ENCODE measurements at regions not wholly inside any gene's neighbourhood (a gene's known extent, or its start where the extent isn't known, plus 50 kb on each side); places are given as distances from the start of the nearest gene placed in this dataset.
"Not testable (repeated sequence)": the region's sequence is repeated elsewhere in the genome, so short reads cannot be mapped to it uniquely, and the experiment has no call there.

GRCh38 chr20:30811885-30812671 lies 445.4 kb upstream of the DEFB115 start:
- Histone ChIP-seq H4K91ac (ENCODE audit: low read depth, low read length, poor library complexity) (no peak overlapping the region), H3K9me3 (replicated peaks in 1 of 2; ENCODE audit: control insufficient read depth in 2 of 2, insufficient read depth in 1 of 2, low read depth in 1 of 2, low read length in 2 of 2) (peaks cover 0 to 20% of the 10 kb centered on the region in 2 donors), H2BK15ac (ENCODE audit: low read length) (no peak overlapping the region), H2BK120ac (ENCODE audit: low read depth, low read length) (no peak overlapping the region), H3K18ac (ENCODE audit: low read length) (no peak overlapping the region), H3K4ac (ENCODE audit: low read length) (no peak overlapping the region), H3K79me1 (ENCODE audit: low read depth, low read length) (no peaks in the 10 kb centered on the region), H3K14ac (ENCODE audit: low read length) (peak overlapping the region; percentile 47), H2BK5ac (ENCODE audit: low read length) (no peak overlapping the region), H3K4me3 (ENCODE audit: low read length in 2 of 2) (peak overlapping the region in 1 of 2 donors; percentile 61), H3K27ac (replicated peaks; ENCODE audit: low read length) (no peak overlapping the region), H3K4me1 (ENCODE audit: control insufficient read depth in 2 of 2, insufficient read depth in 1 of 2, low read depth in 1 of 2, low read length in 2 of 2) (peaks cover 0 to 3% of the 10 kb centered on the region in 2 donors), H3K9ac (ENCODE audit: low read depth, low read length, poor library complexity) (peak overlapping the region; percentile 24), H3K36me3 (replicated peaks in 1 of 2; ENCODE audit: control insufficient read depth in 2 of 2, insufficient read depth in 2 of 2, low read length in 2 of 2) (peaks cover 0 to 1% of the 10 kb centered on the region in 2 donors), H2BK12ac (ENCODE audit: low read length) (no peak overlapping the region), H2AFZ (ENCODE audit: low read length) (peak overlapping the region; percentile 61), H3K27me3 (ENCODE audit: control insufficient read depth in 3 of 3, insufficient read depth in 3 of 3, low read depth in 1 of 3, low read length in 3 of 3) (peaks cover 0 to 7% (median 3%) of the 10 kb centered on the region in 3 experiments), H3K23ac (ENCODE audit: low read depth, low read length, poor library complexity) (no peak overlapping the region), H2AK5ac (ENCODE audit: low read depth, low read length) (no peak overlapping the region), H4K8ac (ENCODE audit: low read depth, low read length) (no peak overlapping the region), H3K4me2 (ENCODE audit: insufficient read depth, low read length, poor library complexity, severe bottlenecking) (no peak overlapping the region)
- peak; percentile 20 for DNase-seq (ENCODE audit: low spot score)
- WGBS, 2 donors (ENCODE audit: extremely low coverage in 2 of 2, insufficient read length in 2 of 2, insufficient replicate concordance in 1 of 2): no CpG with 5 or more reads among the region's 34 CpGs

GRCh38 chr20:30812739-30813411 lies 444.6 kb upstream of the DEFB115 start:
- H3K9ac ChIP-seq (ENCODE audit: low read depth, low read length, poor library complexity): no peak overlapping the region
- no peak overlapping the region for H2BK12ac ChIP-seq (ENCODE audit: low read length)
- H2AK5ac ChIP-seq (ENCODE audit: low read depth, low read length): no peak overlapping the region
- no peaks in the 10 kb centered on the region for H3K79me1 ChIP-seq (ENCODE audit: low read depth, low read length)
- H3K27me3 ChIP-seq (ENCODE audit: control insufficient read depth in 3 of 3, insufficient read depth in 3 of 3, low read depth in 1 of 3, low read length in 3 of 3): peaks cover 0 to 7% (median 3%) of the 10 kb centered on the region in 3 experiments
- H2BK5ac ChIP-seq (ENCODE audit: low read length): no peak overlapping the region
- no peak overlapping the region for H3K4me2 ChIP-seq (ENCODE audit: insufficient read depth, low read length, poor library complexity, severe bottlenecking)
- no peak for DNase-seq (ENCODE audit: low spot score)
- H3K18ac ChIP-seq (ENCODE audit: low read length): no peak overlapping the region
- peaks cover 0 to 3% of the 10 kb centered on the region in 2 donors for H3K4me1 ChIP-seq (ENCODE audit: control insufficient read depth in 2 of 2, insufficient read depth in 1 of 2, low read depth in 1 of 2, low read length in 2 of 2)
- peaks cover 0 to 20% of the 10 kb centered on the region in 2 donors for H3K9me3 ChIP-seq (replicated peaks in 1 of 2; ENCODE audit: control insufficient read depth in 2 of 2, insufficient read depth in 1 of 2, low read depth in 1 of 2, low read length in 2 of 2)
- peaks cover 0 to 1% of the 10 kb centered on the region in 2 donors for H3K36me3 ChIP-seq (replicated peaks in 1 of 2; ENCODE audit: control insufficient read depth in 2 of 2, insufficient read depth in 2 of 2, low read length in 2 of 2)
- no CpG with 5 or more reads among the region's 27 CpGs for WGBS, 2 donors (ENCODE audit: extremely low coverage in 2 of 2, insufficient read length in 2 of 2, insufficient replicate concordance in 1 of 2)
- H3K14ac ChIP-seq (ENCODE audit: low read length): no peak overlapping the region
- no peak overlapping the region for H3K4me3 ChIP-seq (ENCODE audit: low read length in 2 of 2)
- no peak overlapping the region for H4K8ac ChIP-seq (ENCODE audit: low read depth, low read length)
- H3K27ac ChIP-seq (replicated peaks; ENCODE audit: low read length): no peak overlapping the region
- H3K4ac ChIP-seq (ENCODE audit: low read length): no peak overlapping the region
- H2BK15ac ChIP-seq (ENCODE audit: low read length): no peak overlapping the region
- no peak overlapping the region for H4K91ac ChIP-seq (ENCODE audit: low read depth, low read length, poor library complexity)
- H3K23ac ChIP-seq (ENCODE audit: low read depth, low read length, poor library complexity): no peak overlapping the region
- H2AFZ ChIP-seq (ENCODE audit: low read length): no peak overlapping the region
- H2BK120ac ChIP-seq (ENCODE audit: low read depth, low read length): no peak overlapping the region

- Histone ChIP-seq H3K23ac (ENCODE audit: low read depth, low read length, poor library complexity) (peak overlapping the region; percentile 65), H3K9me3 (replicated peaks in 1 of 2; ENCODE audit: control insufficient read depth in 2 of 2, insufficient read depth in 1 of 2, low read depth in 1 of 2, low read length in 2 of 2) (peaks cover 0 to 20% of the 10 kb centered on the region in 2 donors), H3K9ac (ENCODE audit: low read depth, low read length, poor library complexity) (peak overlapping the region; percentile 70), H4K91ac (ENCODE audit: low read depth, low read length, poor library complexity) (peak overlapping the region; percentile 30)
- not testable (repeated sequence) for H3K18ac ChIP-seq (ENCODE audit: low read length); H3K79me1 ChIP-seq (ENCODE audit: low read depth, low read length); H2BK12ac ChIP-seq (ENCODE audit: low read length); H2BK5ac ChIP-seq (ENCODE audit: low read length); H3K4me1 ChIP-seq (ENCODE audit: control insufficient read depth in 2 of 2, insufficient read depth in 1 of 2, low read depth in 1 of 2, low read length in 2 of 2); DNase-seq (ENCODE audit: low spot score); H3K4me2 ChIP-seq (ENCODE audit: insufficient read depth, low read length, poor library complexity, severe bottlenecking); H3K4ac ChIP-seq (ENCODE audit: low read length); H3K27ac ChIP-seq (replicated peaks; ENCODE audit: low read length); H2AK5ac ChIP-seq (ENCODE audit: low read depth, low read length); H2BK120ac ChIP-seq (ENCODE audit: low read depth, low read length); H2AFZ ChIP-seq (ENCODE audit: low read length); H3K4me3 ChIP-seq (ENCODE audit: low read length in 2 of 2); H2BK15ac ChIP-seq (ENCODE audit: low read length); H4K8ac ChIP-seq (ENCODE audit: low read depth, low read length); H3K36me3 ChIP-seq (replicated peaks in 1 of 2; ENCODE audit: control insufficient read depth in 2 of 2, insufficient read depth in 2 of 2, low read length in 2 of 2); H3K14ac ChIP-seq (ENCODE audit: low read length); H3K27me3 ChIP-seq (ENCODE audit: control insufficient read depth in 3 of 3, insufficient read depth in 3 of 3, low read depth in 1 of 3, low read length in 3 of 3)
- no CpG with 5 or more reads among the region's 53 CpGs for WGBS, 2 donors (ENCODE audit: extremely low coverage in 2 of 2, insufficient read length in 2 of 2, insufficient replicate concordance in 1 of 2)
Observed at GRCh38 chr20:30813412-30814311, 443.8 kb upstream of the DEFB115 start.

Data from neuronal stem cell (in vitro differentiated cells).